NCI-H2196 treated with DMSO at 0.1 percent for 48 hours (cell line): ENCODE measurements at regions not wholly inside any gene's neighbourhood (a gene's known extent, or its start where the extent isn't known, plus 50 kb on each side); places are given as distances from the start of the nearest gene placed in this dataset.
"Not testable (repeated sequence)": the region's sequence is repeated elsewhere in the genome, so short reads cannot be mapped to it uniquely, and the experiment has no call there.

Experiments used
- DNase-seq: peaks from one replicate; lab custom pipeline; 2025; ENCODE audit not compliant: unreplicated experiment; lab: John Stamatoyannopoulos, UW

DNA sequence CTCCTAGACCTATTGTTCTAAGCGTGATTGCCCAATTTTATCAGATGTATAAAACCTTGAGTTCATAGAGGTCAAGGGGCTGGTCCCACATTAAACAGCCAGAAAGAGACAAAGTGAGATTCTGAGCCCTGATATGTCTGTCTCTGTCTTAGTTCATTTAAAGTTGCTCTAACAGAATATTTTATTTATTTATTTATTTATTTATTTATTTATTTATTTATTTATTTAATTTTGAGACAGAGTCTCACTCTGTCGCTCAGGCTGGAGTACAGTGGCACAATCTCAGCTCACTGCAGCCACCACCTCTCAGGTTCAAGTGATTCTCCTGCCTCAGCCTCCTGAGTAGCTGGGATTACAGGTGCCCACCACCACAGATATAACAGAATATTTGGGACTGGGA, 1999.6 kb upstream of the WWC1 start:
- DNase-seq = not testable (repeated sequence)

DNA sequence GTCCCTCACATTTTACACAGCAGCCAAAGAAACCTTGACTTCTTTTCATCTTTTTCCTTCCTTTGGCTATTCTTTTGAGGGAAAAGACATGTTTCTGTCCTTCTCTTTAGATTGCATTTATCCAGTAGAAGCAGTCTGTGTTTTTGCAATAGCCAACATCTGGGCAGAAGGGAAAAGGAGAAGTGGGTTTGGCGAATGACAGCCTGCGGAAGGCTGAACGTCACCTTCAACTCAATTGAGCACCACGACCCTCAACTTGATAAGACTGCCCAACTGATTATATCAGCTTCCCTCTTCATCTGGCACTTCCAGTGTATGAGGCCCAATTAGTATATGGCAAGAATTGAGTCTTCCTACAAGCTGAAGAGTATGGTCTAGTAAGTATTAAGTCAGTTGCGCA, 1997.6 kb upstream of the WWC1 start:
- no peak for DNase-seq

DNA sequence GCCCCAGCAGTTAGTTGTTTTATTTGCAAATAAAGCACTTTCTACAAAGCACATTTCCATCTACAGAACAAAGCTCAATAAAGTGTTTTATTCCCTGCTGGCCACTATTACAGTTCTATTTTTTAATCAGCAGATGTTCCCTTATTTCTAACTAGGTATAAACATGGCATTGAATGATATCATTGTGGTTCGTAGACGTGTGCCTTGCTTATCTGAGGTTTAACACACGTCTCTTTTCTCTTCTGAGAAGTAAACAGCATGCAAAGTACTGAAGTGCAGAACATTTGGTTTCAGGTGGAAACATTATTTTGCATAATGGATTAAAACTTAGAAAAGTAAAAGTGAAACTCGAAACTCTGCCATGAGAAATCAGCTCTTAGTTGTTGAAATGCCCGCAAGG, 1989.3 kb upstream of the WWC1 start:
- no peak for DNase-seq

DNA sequence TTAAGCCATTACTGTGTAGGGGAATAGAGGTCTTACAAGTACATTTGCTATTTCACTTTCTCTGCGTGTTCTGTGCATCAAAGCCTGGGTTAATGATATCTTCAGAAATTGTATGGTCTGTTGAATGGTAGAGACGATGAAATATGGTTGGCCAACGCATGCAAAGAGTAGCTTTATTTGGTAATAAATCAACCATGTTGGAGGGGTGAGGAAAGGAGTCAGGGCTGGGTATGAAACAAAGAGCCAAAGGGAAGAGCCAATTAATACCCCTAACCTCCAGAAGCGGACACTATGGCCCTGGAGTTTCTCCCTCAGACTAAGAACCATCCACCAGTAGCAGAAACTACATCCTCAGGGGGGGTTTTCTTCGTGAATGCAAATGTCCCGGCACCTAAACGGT, 1974.0 kb upstream of the WWC1 start:
- no peak for DNase-seq

DNA sequence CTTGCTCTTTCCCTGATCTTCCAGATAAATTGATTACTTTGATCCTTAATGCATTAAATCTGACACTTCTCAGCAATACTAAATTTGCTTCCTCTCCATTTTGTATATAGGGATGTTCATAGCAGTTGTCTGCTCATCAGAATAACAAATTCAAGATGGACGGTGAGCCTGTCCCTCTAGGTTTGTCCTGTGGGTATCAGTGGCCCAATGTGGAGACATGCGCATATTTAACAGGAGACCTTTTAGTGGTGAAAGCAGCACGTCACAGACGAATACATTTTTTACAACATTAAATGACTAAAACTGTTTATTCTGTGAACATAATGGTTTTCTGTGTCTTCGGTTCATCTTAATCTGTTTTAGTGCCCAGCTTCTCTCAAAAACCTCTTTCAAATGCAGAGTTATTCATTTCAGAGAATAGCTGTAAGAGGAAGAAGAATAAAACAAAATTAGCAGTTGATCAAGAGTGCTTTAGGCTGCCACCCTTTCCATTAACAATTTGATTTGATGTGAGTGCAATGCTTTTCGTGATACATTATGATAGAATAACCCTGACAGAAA, 1970.4 kb upstream of the WWC1 start:
- DNase-seq = no peak

DNA sequence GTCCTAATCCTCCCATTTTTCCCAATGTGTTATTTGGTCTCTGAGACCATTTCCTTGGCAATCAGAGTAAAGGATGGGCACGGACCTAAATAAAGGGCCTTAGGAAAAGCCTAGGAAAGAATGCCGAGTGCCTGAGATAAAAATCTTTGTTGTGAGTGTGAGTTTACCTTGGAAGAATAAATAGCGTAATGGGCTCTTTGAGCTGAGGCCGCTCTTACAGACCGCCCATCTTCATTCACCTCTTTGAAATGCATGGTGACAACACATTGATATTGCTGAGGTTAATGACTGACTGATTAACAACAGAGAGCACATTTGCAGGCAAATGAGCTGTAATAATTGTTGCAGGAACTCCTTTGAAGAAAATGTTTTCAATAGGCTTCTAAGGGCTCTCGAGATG, 1967.1 kb upstream of the WWC1 start:
- DNase-seq = no peak

DNA sequence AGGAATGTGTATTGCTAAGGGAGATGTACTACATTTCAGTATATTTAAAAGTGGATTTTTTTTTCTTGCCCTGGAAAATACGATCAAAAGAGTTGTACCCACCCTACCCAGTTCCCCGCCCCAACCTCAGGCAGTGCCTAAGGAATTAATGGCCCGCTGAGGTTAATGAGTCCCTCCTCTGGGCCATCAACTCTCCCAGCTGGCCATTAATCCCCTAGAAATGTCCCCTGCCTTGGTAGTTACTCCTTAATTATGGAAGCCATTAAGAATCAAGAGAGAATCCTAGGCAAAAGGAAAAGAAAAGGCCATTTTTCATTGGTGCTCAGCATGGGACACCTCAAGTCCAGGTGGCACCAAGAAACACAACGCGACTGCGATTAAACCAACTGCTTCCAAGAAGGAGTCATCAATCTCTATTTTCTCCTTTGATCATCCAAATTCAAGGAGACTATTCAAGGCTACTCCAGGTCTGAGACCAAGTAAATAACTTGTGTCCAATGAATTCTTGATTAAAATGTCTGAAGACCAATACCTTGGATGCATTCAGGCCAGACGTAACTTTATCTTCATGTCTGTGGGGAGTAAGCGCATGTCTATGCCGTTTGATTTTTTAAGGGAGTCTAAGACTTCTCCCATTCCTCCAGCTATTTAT, 1962.2 kb upstream of the WWC1 start:
- DNase-seq = no peak

DNA sequence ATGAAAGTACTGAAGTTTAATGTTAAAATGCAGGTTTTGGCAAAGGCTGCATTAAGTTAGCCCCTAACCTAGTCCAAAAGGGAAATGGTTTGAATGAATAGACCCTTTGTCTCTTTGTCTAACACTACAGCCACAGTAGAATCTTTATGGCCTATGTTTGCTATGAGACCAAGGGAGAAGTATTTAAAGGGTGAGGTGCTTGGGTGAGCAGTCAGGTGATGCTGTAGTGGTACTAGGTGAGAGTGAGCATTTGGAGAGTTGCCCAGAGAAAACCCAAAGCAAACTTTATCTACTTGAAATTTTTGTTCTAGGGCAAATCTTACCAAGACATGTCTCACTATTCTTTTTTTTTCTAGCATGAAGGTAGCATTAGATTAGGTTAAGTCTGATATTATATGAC, 1961.4 kb upstream of the WWC1 start:
- DNase-seq = no peak

DNA sequence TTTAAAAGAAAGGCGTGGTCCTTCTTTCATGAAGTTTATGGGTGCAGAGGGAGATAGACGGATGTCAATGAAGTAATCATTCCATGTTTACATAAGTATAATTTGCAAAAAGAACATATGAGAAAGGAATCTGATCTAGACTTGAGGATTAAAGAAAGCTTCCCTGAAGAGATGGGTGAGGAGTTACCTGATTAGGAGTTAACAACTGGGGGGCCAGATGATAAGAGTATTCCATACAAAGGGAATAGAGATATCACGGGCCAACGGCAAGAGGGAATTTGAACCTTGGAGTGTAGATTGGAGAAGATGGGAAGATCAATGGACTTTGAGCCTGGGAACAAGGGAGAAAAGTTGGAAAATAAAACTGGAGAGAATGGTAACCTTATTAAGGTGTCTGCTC, 1959.9 kb upstream of the WWC1 start:
- DNase-seq = no peak

DNA sequence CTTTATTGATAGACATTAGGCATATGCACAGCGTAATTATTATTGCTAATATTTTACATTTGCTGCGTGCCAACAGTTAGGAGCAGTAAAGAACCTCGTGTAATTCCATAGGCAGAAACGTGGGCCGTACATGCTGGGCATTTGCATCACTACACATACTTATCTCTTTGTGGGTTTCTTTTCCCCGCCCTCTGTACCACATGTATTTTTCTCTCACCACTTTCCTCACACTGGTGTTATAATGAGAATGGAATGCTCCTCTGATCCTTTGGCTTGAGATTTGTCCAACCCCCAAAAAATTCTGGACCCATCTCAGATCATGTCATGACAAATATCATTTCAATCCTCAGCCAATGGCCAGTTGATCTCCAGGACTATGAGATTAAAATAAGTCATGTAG, 1952.6 kb upstream of the WWC1 start:
- no peak for DNase-seq

DNA sequence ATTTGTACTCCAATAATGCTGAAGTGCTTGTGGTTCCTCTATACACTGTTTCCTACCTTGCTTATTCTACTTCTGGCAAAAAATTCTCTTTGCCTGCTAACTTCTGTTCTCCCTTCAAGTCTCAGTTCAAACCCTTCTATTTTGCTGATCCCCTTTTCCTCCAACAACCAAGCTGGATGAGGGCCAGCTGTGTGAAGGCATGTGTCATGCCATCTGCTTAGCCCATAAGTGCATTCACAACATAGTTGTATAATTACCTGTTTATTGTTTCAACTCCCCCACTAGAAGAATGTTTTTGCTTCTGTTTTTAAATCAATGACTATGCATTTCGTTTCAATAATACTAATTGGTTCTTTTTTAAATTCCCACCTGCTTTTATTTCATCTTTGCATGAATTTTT, 1951.4 kb upstream of the WWC1 start:
- no peak for DNase-seq

DNA sequence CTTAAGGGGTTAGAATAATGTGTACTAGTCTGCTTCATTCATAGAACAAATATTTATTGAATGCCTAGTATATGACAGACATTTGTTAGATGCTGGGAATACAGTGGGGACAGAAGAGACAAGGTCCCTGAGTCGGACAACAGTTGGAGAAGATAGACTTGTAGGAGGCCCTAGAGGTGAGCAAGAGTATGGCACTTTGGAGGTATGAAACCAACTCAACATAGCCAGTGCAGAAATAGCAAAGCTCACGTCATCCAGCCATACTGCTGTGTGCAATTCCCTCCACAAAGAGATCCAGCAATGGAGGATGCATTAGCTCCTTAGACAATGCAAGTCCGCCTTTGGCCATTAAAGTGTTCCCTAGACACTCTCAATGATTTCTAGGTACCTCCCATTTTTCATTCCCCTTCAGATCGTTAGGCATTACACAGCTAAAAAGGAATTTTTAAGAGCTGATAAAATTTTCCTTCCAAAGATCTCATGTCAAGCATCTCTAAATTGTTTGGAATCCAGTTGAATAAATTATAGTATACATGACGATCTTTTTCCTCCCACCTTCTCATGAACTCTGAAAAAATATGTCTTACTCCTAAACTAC, 1949.6 kb upstream of the WWC1 start:
- no peak for DNase-seq

DNA sequence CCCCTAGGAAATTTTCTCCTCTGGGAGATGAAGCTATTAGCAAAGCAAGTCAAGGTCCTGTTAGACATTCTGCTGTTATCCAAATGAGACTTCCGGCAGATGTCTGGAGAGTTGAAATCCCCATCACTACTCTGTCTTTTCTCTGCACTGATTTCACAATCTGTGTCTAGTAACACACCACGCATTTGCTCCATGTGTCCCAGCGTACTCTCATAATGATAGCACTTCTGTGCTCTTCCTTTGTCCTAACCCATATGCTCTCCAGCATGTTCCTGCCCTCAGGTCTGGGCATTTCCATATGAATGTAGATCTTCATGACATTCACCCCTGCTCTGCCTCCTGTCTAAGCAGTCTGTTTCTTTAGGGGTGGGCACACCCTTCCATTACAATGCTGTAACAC, 1949.0 kb upstream of the WWC1 start:
- no peak for DNase-seq

DNA sequence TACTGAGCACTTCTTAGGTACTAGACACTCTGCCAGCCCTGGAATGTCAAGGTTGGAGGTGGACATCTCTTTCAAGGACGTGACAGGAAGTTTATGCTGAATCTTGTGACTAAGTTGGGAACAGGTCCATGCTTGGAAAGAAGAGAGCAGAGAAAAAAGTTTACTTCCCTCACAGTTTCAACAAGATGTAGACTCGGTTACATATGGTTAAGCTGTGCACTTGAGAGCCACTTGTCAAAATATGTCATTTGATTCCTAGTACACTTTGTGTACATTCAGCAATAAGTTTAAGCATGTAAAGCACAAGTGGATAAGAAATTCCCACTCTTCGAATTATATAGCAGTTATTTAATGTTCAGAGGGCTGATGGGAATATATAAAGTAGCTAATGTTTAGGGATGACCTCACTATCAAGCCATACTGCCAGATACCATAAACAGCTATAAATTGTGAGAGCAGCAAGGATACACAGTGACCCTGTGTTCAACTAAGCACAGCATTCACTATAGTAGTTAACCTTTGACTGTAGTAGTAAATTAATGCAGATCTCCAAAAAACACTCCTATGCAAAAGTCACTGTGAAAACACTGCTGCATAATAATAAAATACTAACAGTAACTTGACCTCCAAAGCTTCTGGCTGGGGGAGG, 1944.6 kb upstream of the WWC1 start:
- DNase-seq = no peak

DNA sequence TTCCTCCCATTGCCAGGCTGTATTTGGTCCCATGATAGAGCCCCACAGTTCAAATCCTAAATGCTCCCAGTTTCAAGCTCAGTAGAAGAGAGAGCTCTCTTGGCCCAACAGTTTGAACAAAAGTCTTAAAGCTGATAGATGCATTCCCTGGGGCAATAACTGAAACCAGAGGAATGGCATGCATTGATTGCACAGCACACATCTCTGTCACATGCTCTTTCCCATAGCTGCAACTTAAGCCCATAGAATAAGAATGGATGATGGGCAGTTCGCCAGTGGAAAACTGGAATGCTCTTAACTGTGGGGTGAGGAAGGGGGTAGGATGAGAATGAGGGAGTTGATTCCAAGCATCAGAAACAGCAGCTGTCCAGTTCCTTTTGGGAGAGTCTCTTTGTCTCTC, 1942.4 kb upstream of the WWC1 start:
- DNase-seq = no peak

DNA sequence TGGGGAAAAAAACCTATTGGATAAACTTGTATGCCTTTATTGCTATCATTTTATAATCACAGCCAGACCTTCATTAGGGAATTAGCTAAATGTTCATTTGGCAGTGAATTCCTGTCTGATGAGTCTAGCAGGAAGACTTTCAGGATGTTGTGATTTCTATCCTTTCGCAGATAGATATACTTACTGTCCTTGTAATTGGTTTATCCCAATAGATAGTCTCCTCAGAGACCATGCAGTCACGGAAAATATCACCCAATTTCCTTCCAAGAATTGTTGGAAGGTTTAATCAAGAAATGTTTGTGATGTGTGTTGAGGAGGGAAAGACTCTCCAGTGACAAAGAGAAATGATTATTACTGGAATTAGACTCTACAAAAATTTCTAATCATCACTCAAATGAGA, 1937.9 kb upstream of the WWC1 start:
- no peak for DNase-seq

DNA sequence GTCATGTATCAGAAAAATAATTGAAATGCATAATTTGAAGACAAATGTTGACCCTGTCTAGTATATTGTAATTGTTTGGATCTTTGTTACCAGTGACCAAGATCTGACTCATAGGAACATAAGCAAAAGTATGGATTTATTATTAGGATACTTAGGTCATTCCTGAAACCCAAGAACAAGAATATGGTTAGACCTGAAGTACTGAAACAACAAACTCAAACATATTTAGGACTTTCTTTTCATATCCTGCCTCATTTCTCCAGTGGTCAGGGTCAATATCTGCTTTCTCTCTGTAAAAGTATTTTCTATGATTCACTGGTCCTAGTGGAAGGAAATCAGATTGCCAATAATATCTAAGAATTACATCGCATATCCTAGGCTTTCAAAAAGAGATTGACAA, 1937.1 kb upstream of the WWC1 start:
- no peak for DNase-seq

DNA sequence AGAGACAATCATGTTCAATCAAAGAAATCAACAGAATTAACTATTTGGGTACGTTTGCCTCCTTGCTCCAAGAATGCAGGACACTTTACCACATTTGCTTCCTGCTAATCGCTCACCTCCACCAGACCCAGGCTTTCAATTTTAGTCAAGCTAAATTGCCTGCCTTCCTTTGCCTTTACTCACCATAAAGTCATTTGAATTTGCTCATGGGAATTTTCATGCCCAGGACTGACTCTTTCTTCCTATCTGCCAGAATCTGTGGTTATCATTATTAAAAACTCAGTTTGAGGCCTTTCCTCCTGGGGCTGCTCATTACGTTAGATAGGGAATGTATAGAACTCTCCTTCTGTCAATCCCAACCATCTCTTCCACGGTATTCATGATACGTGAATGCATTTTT, 1935.3 kb upstream of the WWC1 start:
- no peak for DNase-seq

DNA sequence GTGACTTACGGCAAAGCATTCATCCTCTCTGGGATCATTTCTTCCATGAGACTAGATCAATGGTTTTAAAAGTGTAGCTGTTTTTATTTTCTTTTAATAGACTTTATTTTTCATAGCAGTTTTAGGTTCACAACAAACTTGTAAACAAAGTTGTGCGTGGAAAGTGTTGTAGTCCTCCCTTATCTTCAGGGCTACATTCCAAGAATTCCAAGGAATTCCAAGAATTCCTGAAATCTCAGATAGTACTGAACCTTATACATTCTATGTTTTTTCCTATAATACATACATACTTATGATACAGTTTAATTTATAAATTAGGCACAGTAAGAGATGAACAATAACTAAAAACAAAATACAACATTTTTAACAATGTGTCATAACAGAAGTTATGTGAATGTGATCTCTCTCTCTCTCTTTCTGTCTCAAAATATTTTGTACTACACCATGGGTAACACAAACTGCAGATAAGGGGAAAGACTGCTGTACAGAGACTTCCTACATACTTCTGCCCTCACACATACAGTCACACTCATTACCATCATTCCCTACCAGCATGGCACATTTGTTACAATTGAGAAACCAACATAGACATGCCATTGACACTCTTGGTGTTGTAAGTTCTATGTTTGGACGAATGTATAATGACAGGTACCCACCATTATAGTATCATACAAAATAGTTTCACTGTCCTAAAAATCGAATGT, 1933.2 kb upstream of the WWC1 start:
- DNase-seq = no peak

DNA sequence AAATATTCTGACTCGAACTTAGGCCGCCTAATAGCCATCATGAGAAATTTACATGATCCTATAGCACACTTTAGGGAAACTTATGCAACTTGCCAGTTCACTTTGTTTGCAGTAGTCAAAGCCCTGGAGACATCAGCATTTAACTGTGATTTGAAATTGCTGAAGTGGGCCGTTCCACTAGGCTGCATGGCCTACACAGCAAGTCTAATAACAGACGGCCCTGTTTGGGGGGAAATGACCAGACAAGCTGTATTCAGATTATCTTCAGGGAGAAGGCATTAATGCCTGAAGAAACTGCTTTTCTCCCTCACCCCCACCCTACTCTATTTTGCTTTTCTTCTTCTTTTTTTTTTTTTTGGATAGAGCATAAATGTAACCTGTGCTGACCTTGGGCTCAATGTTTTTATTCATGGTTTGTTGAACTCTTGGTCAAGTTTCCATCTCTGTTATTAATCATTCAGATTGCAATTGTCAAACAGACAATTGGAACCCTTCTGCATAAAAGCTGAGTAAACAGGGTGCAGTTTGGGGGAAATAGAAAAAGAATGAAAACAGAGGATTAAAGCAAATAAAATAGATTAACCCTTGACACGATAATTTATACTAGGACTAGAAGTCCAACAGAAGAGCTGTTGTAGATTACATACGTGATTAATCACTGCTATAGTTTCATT, 1928.2 kb upstream of the WWC1 start:
- DNase-seq = no peak

DNA sequence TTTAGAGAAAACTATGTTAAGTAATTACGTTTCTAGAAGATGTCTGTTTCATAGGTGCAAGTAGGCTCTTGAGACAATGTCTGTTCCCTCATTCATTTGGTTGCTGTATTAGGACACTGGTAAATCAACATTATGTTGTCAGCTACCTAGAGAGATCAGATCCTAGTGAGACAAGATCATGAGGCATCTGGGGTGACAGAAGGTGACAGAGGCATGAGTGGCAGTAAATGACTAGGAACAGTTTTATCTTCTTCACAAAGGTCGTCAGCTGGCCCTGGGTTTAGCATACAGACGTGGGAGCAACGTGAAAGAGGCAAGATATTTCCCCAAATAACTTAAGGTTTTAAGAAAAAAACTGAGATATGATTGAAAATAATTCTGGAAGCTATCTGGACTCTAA, 1926.3 kb upstream of the WWC1 start:
- no peak for DNase-seq
